ENCODE measurements at regions not wholly inside any gene's neighbourhood (a gene's known extent, or its start where the extent isn't known, plus 50 kb on each side); places are given as distances from the start of the nearest gene placed in this dataset.

DNA sequence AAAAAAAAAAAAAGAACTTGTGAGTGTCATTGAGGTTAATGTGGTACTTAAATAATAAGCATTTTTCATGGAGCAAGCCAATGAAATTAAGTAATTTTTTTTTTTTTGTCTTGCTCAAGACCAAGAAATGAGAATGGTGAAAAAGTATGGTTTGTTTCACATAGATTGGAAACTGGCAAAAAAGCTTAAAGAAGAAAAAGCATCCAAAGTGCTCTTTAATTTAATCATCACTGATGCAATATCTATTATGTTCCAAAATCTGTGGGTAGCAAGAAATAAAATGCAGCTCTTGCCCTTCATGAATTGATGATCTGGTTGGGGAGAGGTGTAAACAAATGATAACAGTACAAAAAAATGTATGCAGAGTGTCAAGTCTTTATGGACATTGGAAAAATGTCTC, 980.6 kb downstream of the REEP3 start:
- TF ChIP-seq, protein P1, sequence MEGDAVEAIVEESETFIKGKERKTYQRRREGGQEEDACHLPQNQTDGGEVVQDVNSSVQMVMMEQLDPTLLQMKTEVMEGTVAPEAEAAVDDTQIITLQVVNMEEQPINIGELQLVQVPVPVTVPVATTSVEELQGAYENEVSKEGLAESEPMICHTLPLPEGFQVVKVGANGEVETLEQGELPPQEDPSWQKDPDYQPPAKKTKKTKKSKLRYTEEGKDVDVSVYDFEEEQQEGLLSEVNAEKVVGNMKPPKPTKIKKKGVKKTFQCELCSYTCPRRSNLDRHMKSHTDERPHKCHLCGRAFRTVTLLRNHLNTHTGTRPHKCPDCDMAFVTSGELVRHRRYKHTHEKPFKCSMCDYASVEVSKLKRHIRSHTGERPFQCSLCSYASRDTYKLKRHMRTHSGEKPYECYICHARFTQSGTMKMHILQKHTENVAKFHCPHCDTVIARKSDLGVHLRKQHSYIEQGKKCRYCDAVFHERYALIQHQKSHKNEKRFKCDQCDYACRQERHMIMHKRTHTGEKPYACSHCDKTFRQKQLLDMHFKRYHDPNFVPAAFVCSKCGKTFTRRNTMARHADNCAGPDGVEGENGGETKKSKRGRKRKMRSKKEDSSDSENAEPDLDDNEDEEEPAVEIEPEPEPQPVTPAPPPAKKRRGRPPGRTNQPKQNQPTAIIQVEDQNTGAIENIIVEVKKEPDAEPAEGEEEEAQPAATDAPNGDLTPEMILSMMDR (IDR thresholded peaks at IDR 0.05) = no peak
- no peak for TF ChIP-seq POLR2AphosphoS5 (IDR thresholded peaks at IDR 0.05)
